MM.1S (cell line): ENCODE measurements at regions not wholly inside any gene's neighbourhood (a gene's known extent, or its start where the extent isn't known, plus 50 kb on each side); places are given as distances from the start of the nearest gene placed in this dataset.

Experiments used
- DNase-seq: peaks from one replicate; pipeline ENCODE4 v3.0.0-alpha.2; 2015
- H2AFZ ChIP-seq: fragments of 300-600 bp; sonication (generic); 2 replicates; pipeline ENCODE4 v1.6.0; 2016; ENCODE audit warnings: antibody characterized with exemption, low read length
- H3F3A ChIP-seq: fragments of 300-600 bp; sonication (generic); 2 replicates; pipeline ENCODE4 v1.6.1; 2016; ENCODE audit warnings: mild to moderate bottlenecking, antibody characterized with exemption, low read length, moderate library complexity, mixed read lengths; ENCODE audit not compliant: insufficient read depth
- H3K27ac ChIP-seq: fragments of 300-600 bp; sonication (generic); 2 replicates; pipeline ENCODE4 v1.5.1; 2016; ENCODE audit warnings: mild to moderate bottlenecking, low read length
- H3K27me3 ChIP-seq: fragments of 300-600 bp; sonication (generic); replicated peaks from 2 replicates; pipeline ENCODE4 v1.6.0; 2016; ENCODE audit warnings: low read length; ENCODE audit not compliant: insufficient read depth
- H3K36me3 ChIP-seq: fragments of 300-600 bp; sonication (generic); replicated peaks from 2 replicates; pipeline ENCODE4 v1.6.1; 2016; ENCODE audit warnings: mild to moderate bottlenecking, low read length, mixed read lengths; ENCODE audit not compliant: insufficient read depth
- H3K4me1 ChIP-seq: fragments of 300-600 bp; sonication (generic); 2 replicates; pipeline ENCODE4 v1.6.1; 2016; ENCODE audit warnings: low read length, mixed read lengths
- H3K4me2 ChIP-seq: fragments of 300-600 bp; sonication (generic); 2 replicates; pipeline ENCODE4 v1.6.0; 2016; ENCODE audit warnings: low read depth, low read length
- H3K4me3 ChIP-seq: fragments of 300-600 bp; sonication (generic); 2 replicates; pipeline ENCODE4 v1.5.1; 2016; ENCODE audit warnings: low read length, mixed read lengths
- H3K79me2 ChIP-seq: fragments of 300-600 bp; sonication (generic); 2 replicates; pipeline ENCODE4 v1.6.1; 2016; ENCODE audit warnings: mixed run types, low read length, mixed read lengths
- H3K9ac ChIP-seq: fragments of 300-600 bp; sonication (generic); 2 replicates; pipeline ENCODE4 v1.6.1; 2016; ENCODE audit warnings: low read length, mixed read lengths
- H3K9me2 ChIP-seq: fragments of 300-600 bp; sonication (generic); replicated peaks from 2 replicates; pipeline ENCODE4 v1.6.1; 2016; ENCODE audit warnings: mild to moderate bottlenecking, low read length, mixed read lengths; ENCODE audit not compliant: insufficient read depth
- H3K9me3 ChIP-seq: fragments of 300-600 bp; sonication (generic); replicated peaks from 2 replicates; pipeline ENCODE4 v1.6.1; 2016; ENCODE audit warnings: mild to moderate bottlenecking, low read length, mixed read lengths; ENCODE audit not compliant: insufficient read depth
- H4K20me1 ChIP-seq: fragments of 300-600 bp; sonication (generic); 2 replicates; pipeline ENCODE4 v1.6.1; 2016; ENCODE audit warnings: mild to moderate bottlenecking, low read length, moderate library complexity, mixed read lengths; ENCODE audit not compliant: insufficient read depth
- CTCF ChIP-seq: fragments of 300-600 bp; sonication (generic); IDR thresholded peaks from 2 replicates; pipeline ENCODE4 v1.5.1; 2016; ENCODE audit warnings: antibody characterized with exemption, low read length, mixed read lengths
- EZH2 ChIP-seq: fragments of 300-600 bp; sonication (generic); optimal IDR thresholded peaks from 2 replicates; pipeline ENCODE3; 2017; ENCODE audit warnings: low read depth, mild to moderate bottlenecking, antibody characterized with exemption, low read length, mixed read lengths
- EZH2phosphoT487 ChIP-seq: fragments of 300-600 bp; sonication (generic); IDR thresholded peaks from 2 replicates; pipeline ENCODE4 v1.6.1; 2018; ENCODE audit warnings: antibody characterized with exemption, low read length

GRCh38 chr4:154004507-154005170 lies 215.8 kb upstream of the SFRP2 start:
- Histone ChIP-seq H3K9me3 (no peaks in the 10 kb centered on the region), H3K79me2 (no peaks in the 10 kb centered on the region), H4K20me1 (no peaks in the 10 kb centered on the region), H3F3A (no peaks in the 10 kb centered on the region), H2AFZ (no peak overlapping the region), H3K36me3 (no peaks in the 10 kb centered on the region), H3K27me3 (no peaks in the 10 kb centered on the region), H3K27ac (no peak overlapping the region), H3K4me3 (no peak overlapping the region), H3K9ac (no peak overlapping the region), H3K4me1 (no peaks in the 10 kb centered on the region), H3K9me2 (no peaks in the 10 kb centered on the region), H3K4me2 (no peak overlapping the region)
- TF ChIP-seq EZH2phosphoT487 (no peak), EZH2 (no peak), CTCF (no peak)
- no peak for DNase-seq

GRCh38 chr4:154004016-154004415 lies 215.1 kb upstream of the SFRP2 start:
- Histone ChIP-seq H3K9ac (no peak overlapping the region), H3K9me2 (no peaks in the 10 kb centered on the region), H3K4me1 (no peaks in the 10 kb centered on the region), H4K20me1 (no peaks in the 10 kb centered on the region), H3K79me2 (no peaks in the 10 kb centered on the region), H3K36me3 (no peaks in the 10 kb centered on the region), H3K4me3 (no peak overlapping the region), H3K27ac (no peak overlapping the region), H3F3A (no peaks in the 10 kb centered on the region), H2AFZ (no peak overlapping the region), H3K4me2 (no peak overlapping the region), H3K9me3 (no peaks in the 10 kb centered on the region), H3K27me3 (no peaks in the 10 kb centered on the region)
- DNase-seq = no peak
- TF ChIP-seq CTCF = no peak
- TF ChIP-seq EZH2 = no peak
- no peak for TF ChIP-seq EZH2phosphoT487

- Histone ChIP-seq H3K9ac (no peak overlapping the region), H3K9me2 (no peaks in the 10 kb centered on the region), H3K4me2 (no peak overlapping the region), H4K20me1 (no peaks in the 10 kb centered on the region), H3K27ac (no peak overlapping the region), H3K4me3 (no peak overlapping the region), H3K9me3 (no peaks in the 10 kb centered on the region), H3K4me1 (no peaks in the 10 kb centered on the region), H3K27me3 (no peaks in the 10 kb centered on the region), H3K36me3 (no peaks in the 10 kb centered on the region), H2AFZ (no peak overlapping the region), H3F3A (no peaks in the 10 kb centered on the region), H3K79me2 (no peaks in the 10 kb centered on the region)
- DNase-seq = no peak
- TF ChIP-seq EZH2 (no peak), EZH2phosphoT487 (no peak), CTCF (no peak)
Observed at GRCh38 chr4:154003378-154003777, 214.5 kb upstream of the SFRP2 start.
